ENCODE measurements at regions not wholly inside any gene's neighbourhood (a gene's known extent, or its start where the extent isn't known, plus 50 kb on each side); places are given as distances from the start of the nearest gene placed in this dataset.

- DNase-seq, result no peak
- TF ChIP-seq CTCF (IDR thresholded peaks at IDR 0.05), result no peak
- TF ChIP-seq POLR2A (IDR thresholded peaks at IDR 0.05), result no peak
- Histone ChIP-seq H3K4me3 (no peak overlapping the region), H3K27ac (no peak overlapping the region), H3K36me3 (no peaks in the 10 kb centered on the region), H3K9me3 (no peaks in the 10 kb centered on the region), H3K4me1 (peaks cover 0 to 17% (median 0%) of the 10 kb centered on the region in 4 donors), H3K27me3 (no peaks in the 10 kb centered on the region)
Observed at GRCh38 chr5:67817652-67818051, 397.9 kb upstream of the PIK3R1 start.

- Histone ChIP-seq H3K36me3 (no peaks in the 10 kb centered on the region), H3K4me1 (peaks cover 0 to 17% (median 0%) of the 10 kb centered on the region in 4 donors), H3K27me3 (no peaks in the 10 kb centered on the region), H3K9me3 (no peaks in the 10 kb centered on the region), H3K27ac (no peak overlapping the region), H3K4me3 (no peak overlapping the region)
- TF ChIP-seq CTCF (IDR thresholded peaks at IDR 0.05) (no peak), POLR2A (IDR thresholded peaks at IDR 0.05) (no peak)
- DNase-seq, result no peak
Observed at GRCh38 chr5:67816456-67816855, 399.1 kb upstream of the PIK3R1 start.

- Histone ChIP-seq H3K4me3 (no peak overlapping the region), H3K9me3 (no peaks in the 10 kb centered on the region)
- DNase-seq, result no peak
Observed at GRCh38 chr5:67815455-67816391, 399.8 kb upstream of the PIK3R1 start.

GRCh38 chr5:67814569-67815311 is 400.8 kb upstream of the PIK3R1 start:
- TF ChIP-seq CTCF (IDR thresholded peaks at IDR 0.05) (no peak), POLR2A (IDR thresholded peaks at IDR 0.05) (no peak)
- DNase-seq, result no peak
- peaks cover 0 to 17% (median 0%) of the 10 kb centered on the region in 4 donors for H3K4me1 ChIP-seq
- peak overlapping the region in 1 of 4 donors; percentile 5 for H3K27ac ChIP-seq
- H3K36me3 ChIP-seq, result no peaks in the 10 kb centered on the region
- no peaks in the 10 kb centered on the region for H3K27me3 ChIP-seq
- no peaks in the 10 kb centered on the region for H3K9me3 ChIP-seq
- no peak overlapping the region for H3K4me3 ChIP-seq

More at GRCh38 chr5:67815455-67816391, 399.8 kb upstream of the PIK3R1 start:
- no peak for TF ChIP-seq CTCF (IDR thresholded peaks at IDR 0.05)
- TF ChIP-seq POLR2A (IDR thresholded peaks at IDR 0.05), result no peak
- Histone ChIP-seq H3K27me3 (no peaks in the 10 kb centered on the region), H3K36me3 (no peaks in the 10 kb centered on the region), H3K4me1 (peaks cover 0 to 17% (median 0%) of the 10 kb centered on the region in 4 donors), H3K27ac (peak overlapping the region in 1 of 4 donors; percentile 5)

DNA sequence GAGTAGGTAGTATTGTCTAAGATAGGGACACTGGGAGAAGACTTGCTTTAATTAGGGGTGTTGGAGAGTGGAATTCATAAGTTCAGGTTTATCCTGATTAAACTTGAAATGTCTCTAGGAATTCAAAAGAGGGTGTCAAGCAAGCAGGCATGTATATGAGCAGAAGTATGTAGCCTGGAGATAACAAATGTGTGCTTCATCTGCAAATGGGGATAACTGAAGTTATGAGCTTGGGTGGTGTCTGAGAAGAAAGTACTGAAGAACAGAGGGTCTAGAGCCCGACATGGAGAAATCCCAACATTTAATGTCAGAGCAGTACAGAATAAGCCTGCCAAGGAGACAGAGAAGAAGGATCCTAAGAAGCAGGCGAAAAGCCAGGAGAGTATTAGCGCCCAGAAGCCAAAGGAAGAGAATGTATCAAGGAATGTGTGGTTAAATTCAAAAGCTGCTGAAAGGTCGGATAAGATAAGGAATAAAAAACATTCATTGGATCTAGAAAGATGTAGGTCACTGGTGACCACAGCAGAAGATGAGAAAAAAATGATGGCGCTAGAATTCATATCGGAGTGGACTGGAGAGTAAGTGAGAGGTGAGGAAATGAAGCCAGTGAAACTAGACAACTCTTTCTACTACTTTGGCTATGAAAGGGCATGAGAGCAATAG is 401.5 kb upstream of the PIK3R1 start:
- H3K36me3 ChIP-seq, result no peaks in the 10 kb centered on the region
- peaks cover 0 to 17% (median 0%) of the 10 kb centered on the region in 4 donors for H3K4me1 ChIP-seq
- H3K27ac ChIP-seq, result no peak overlapping the region
- no peak overlapping the region for H3K4me3 ChIP-seq
- DNase-seq, result no peak
- TF ChIP-seq POLR2A (IDR thresholded peaks at IDR 0.05) (no peak), CTCF (IDR thresholded peaks at IDR 0.05) (no peak)
- no peaks in the 10 kb centered on the region for H3K27me3 ChIP-seq
- no peaks in the 10 kb centered on the region for H3K9me3 ChIP-seq

Measured in Peyer's patch (tissue), 4 donors.